ENCODE measurements at regions not wholly inside any gene's neighbourhood (a gene's known extent, or its start where the extent isn't known, plus 50 kb on each side); places are given as distances from the start of the nearest gene placed in this dataset.

DNA sequence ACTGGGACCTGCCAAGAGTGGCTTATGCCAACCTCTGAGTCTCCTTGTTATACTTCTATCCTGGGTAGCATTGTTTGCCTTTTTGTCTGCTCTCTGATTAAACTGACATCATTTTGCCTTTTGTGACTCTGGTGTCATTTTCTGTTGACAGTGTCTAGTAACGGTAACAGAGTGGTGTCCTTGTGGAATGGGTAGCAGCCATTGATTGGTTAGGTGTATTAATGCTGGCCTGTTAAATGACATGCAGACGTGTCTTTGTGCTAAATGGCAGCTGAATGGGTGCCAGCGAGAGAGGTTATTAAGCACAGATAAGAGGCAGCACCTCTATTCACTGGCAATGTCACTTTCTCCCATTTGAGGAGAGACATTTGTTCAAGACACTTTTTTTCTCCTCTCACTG, 1289.4 kb downstream of the PCDH9 start:
- H3K4me3 Mint-ChIP-seq (ENCODE audit: unreplicated experiment) = no peak overlapping the region
- peaks cover 21% of the 10 kb centered on the region for H3K4me1 Mint-ChIP-seq (ENCODE audit: low read depth)

DNA sequence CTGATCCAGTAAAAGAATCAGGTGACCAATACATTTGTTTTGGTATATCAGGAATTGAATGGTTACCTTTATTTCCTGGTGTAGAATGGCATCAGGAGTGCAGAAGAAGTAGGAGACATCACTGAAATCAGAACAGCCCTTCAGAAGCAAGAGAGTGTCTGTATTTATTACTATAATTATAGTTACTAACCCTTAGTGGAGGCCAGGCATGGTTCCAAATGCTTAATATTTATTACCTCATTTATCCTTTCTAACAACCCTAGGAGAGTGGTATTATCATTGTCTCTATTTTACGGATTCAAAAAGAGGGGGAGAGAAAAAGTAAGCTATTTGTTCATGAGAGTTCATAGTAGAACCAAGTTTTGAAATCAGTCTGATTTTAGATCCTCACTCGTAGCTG, 1292.9 kb downstream of the PCDH9 start:
- DNase-seq (ENCODE audit: low spot score) = no peak
- H3K36me3 Mint-ChIP-seq (ENCODE audit: low read depth) = no peaks in the 10 kb centered on the region
- peaks cover 16% of the 10 kb centered on the region for H3K4me1 Mint-ChIP-seq (ENCODE audit: low read depth)
- TF ChIP-seq, protein P1, sequence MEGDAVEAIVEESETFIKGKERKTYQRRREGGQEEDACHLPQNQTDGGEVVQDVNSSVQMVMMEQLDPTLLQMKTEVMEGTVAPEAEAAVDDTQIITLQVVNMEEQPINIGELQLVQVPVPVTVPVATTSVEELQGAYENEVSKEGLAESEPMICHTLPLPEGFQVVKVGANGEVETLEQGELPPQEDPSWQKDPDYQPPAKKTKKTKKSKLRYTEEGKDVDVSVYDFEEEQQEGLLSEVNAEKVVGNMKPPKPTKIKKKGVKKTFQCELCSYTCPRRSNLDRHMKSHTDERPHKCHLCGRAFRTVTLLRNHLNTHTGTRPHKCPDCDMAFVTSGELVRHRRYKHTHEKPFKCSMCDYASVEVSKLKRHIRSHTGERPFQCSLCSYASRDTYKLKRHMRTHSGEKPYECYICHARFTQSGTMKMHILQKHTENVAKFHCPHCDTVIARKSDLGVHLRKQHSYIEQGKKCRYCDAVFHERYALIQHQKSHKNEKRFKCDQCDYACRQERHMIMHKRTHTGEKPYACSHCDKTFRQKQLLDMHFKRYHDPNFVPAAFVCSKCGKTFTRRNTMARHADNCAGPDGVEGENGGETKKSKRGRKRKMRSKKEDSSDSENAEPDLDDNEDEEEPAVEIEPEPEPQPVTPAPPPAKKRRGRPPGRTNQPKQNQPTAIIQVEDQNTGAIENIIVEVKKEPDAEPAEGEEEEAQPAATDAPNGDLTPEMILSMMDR (IDR thresholded peaks at IDR 0.05) = no peak
- no peaks in the 10 kb centered on the region for H3K9me3 Mint-ChIP-seq (ENCODE audit: low read depth)
- H3K27ac Mint-ChIP-seq (ENCODE audit: unreplicated experiment) = no peak overlapping the region
- no peak overlapping the region for H3K4me3 Mint-ChIP-seq (ENCODE audit: unreplicated experiment)
- H3K27me3 Mint-ChIP-seq (ENCODE audit: low read depth) = no peaks in the 10 kb centered on the region

More for the DNA sequence above, 1289.4 kb downstream of the PCDH9 start:
- no peak for DNase-seq (ENCODE audit: low spot score)
- TF ChIP-seq, protein P1 (IDR thresholded peaks at IDR 0.05) = no peak
- Mint-ChIP-seq H3K36me3 (ENCODE audit: low read depth) (no peaks in the 10 kb centered on the region), H3K27me3 (ENCODE audit: low read depth) (no peaks in the 10 kb centered on the region), H3K27ac (ENCODE audit: unreplicated experiment) (no peak overlapping the region), H3K9me3 (ENCODE audit: low read depth) (peaks cover 2% of the 10 kb centered on the region)

DNA sequence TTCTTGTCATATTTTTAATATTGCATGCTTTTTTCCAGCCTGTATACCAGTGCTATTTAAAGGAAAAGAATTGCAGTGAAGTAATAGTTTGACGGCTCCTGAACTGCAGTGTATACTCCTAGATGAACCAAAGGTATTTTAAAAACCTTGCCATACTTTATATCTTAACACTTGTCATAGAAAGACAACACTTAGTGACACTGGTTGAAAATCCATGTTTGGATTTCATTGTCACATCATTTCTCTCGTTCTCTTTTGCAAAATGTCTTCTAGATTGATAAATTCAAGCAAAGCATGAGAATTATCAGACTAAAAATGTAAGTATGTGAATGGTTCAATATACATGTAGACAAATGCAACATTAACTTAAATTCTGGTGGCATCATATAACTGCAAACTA, 1293.9 kb downstream of the PCDH9 start:
- Mint-ChIP-seq H3K27me3 (ENCODE audit: low read depth) (no peaks in the 10 kb centered on the region), H3K4me3 (ENCODE audit: unreplicated experiment) (no peak overlapping the region), H3K27ac (ENCODE audit: unreplicated experiment) (no peak overlapping the region), H3K9me3 (ENCODE audit: low read depth) (no peaks in the 10 kb centered on the region), H3K4me1 (ENCODE audit: low read depth) (peaks cover 12% of the 10 kb centered on the region), H3K36me3 (ENCODE audit: low read depth) (no peaks in the 10 kb centered on the region)
- TF ChIP-seq, protein P1 (IDR thresholded peaks at IDR 0.05) = no peak
- DNase-seq (ENCODE audit: low spot score) = no peak

DNA sequence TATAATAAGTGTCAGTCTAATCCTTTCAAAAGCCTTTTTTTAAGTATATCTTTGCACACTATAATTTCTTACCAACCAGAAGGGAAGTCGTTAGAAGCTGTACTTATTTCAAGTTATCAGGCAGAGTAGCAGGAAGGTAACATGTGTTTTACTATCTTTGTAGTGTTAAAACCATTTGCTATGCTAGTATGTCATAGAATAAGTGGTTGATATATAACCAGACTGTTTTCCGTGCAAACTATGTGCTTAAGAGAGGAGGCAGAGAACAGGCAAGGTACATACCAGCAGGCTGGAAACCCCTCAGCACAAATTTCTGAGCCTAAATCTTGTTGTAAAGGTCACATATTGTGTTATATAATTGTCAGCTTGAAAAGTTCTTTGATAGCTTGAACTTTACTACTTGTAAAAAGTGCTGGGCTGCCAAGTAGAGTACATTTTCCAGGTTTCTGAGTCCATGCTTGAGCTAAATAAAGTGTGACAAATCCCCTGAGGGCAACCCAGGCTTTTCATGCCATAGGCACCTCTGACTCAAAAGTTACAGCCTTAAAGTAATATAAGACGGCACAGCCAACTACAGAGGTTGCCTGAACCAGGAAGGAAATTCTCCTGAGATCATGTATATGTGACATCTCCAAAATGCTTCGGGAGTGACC, 1297.4 kb downstream of the PCDH9 start:
- Mint-ChIP-seq H3K27ac (ENCODE audit: unreplicated experiment) (peak overlapping the region; percentile 29), H3K27me3 (ENCODE audit: low read depth) (no peaks in the 10 kb centered on the region), H3K9me3 (ENCODE audit: low read depth) (no peaks in the 10 kb centered on the region), H3K36me3 (ENCODE audit: low read depth) (no peaks in the 10 kb centered on the region), H3K4me1 (ENCODE audit: low read depth) (peaks cover 15% of the 10 kb centered on the region), H3K4me3 (ENCODE audit: unreplicated experiment) (no peak overlapping the region)
- TF ChIP-seq, protein P1 (IDR thresholded peaks at IDR 0.05) = no peak
- no peak for DNase-seq (ENCODE audit: low spot score)

DNA sequence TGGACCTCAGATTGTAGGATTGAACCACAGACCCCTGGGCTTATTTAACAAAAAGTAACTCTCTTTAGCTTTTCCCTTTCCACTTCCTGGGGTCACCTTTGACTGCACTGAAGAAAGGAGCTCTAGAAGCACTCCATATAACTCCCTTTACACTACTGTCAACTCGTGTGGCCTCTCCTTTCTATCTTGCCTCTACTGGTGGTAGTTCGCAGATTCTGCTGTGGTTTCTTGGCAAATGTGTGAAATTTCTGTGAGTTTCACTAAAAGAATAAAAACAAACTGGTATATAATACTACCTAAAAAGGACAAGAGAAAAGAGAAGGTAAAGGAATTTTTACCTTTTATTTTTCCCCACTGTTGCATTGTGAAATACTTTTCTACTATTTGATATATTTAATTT, 1298.1 kb downstream of the PCDH9 start:
- Mint-ChIP-seq H3K4me1 (ENCODE audit: low read depth) (peaks cover 19% of the 10 kb centered on the region), H3K27me3 (ENCODE audit: low read depth) (no peaks in the 10 kb centered on the region), H3K27ac (ENCODE audit: unreplicated experiment) (no peak overlapping the region), H3K36me3 (ENCODE audit: low read depth) (no peaks in the 10 kb centered on the region), H3K4me3 (ENCODE audit: unreplicated experiment) (no peak overlapping the region), H3K9me3 (ENCODE audit: low read depth) (no peaks in the 10 kb centered on the region)
- TF ChIP-seq, protein P1 (IDR thresholded peaks at IDR 0.05) = no peak
- DNase-seq (ENCODE audit: low spot score) = no peak
